ENCODE measurements at regions not wholly inside any gene's neighbourhood (a gene's known extent, or its start where the extent isn't known, plus 50 kb on each side); places are given as distances from the start of the nearest gene placed in this dataset.

- ATAC-seq (ENCODE audit: low read depth) = no peak
- Mint-ChIP-seq H3K4me3 (no peak overlapping the region), H3K4me1 (no peaks in the 10 kb centered on the region), H3K36me3 (no peaks in the 10 kb centered on the region), H3K27ac (no peak overlapping the region), H3K27me3 (no peaks in the 10 kb centered on the region), H3K9me3 (no peaks in the 10 kb centered on the region)
- no peak for DNase-seq
- POLR2A ChIA-PET = no interaction called here
These were observed 999.5 kb upstream of the PABPC4L start for GRCh38 chr4:135201081-135201480.

- POLR2A ChIA-PET = no interaction called here
- no peaks in the 10 kb centered on the region for H3K9me3 Mint-ChIP-seq
These were observed 996.1 kb upstream of the PABPC4L start for GRCh38 chr4:135197641-135198040.

DNA sequence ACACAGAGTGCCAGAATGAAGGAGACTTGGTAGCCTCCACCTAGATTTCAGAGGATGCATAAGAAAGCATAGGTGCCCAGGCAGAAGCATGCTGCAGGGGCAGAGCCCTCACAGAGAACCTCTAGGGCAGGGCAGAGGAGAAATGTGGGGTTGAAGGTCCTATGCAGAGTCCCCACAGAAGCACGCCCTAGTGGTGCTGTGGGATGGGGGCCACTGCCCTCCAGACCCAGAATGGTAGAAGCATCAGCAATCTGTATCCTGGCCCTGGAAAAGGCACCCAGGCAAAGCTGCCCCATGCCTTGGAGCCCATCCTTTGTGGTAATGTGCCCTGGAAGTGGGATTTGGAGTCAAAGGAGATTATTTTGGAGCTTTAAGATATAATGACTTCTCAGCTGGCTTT is 992.9 kb upstream of the PABPC4L start:
- H3K27ac Mint-ChIP-seq = no peak overlapping the region
- no peaks in the 10 kb centered on the region for H3K4me1 Mint-ChIP-seq
- POLR2A ChIA-PET = no interaction called here
- DNase-seq (no peak), ATAC-seq (ENCODE audit: low read depth) (no peak)
- no peak overlapping the region for H3K4me3 Mint-ChIP-seq
- H3K9me3 Mint-ChIP-seq = no peaks in the 10 kb centered on the region
- H3K36me3 Mint-ChIP-seq = no peaks in the 10 kb centered on the region
- no peaks in the 10 kb centered on the region for H3K27me3 Mint-ChIP-seq

More at GRCh38 chr4:135197641-135198040, 996.1 kb upstream of the PABPC4L start:
- H3K4me3 Mint-ChIP-seq = no peak overlapping the region
- H3K36me3 Mint-ChIP-seq = no peaks in the 10 kb centered on the region
- ATAC-seq (ENCODE audit: low read depth) = no peak
- DNase-seq = no peak
- H3K27ac Mint-ChIP-seq = no peak overlapping the region
- no peaks in the 10 kb centered on the region for H3K27me3 Mint-ChIP-seq
- H3K4me1 Mint-ChIP-seq = no peaks in the 10 kb centered on the region

GRCh38 chr4:135192751-135193535 is 991.4 kb upstream of the PABPC4L start:
- no peak for ATAC-seq (ENCODE audit: low read depth)
- no peak for DNase-seq
- no peak overlapping the region for H3K27ac Mint-ChIP-seq
- POLR2A ChIA-PET = no interaction called here
- H3K4me1 Mint-ChIP-seq = no peaks in the 10 kb centered on the region
- no peaks in the 10 kb centered on the region for H3K27me3 Mint-ChIP-seq
- no peak overlapping the region for H3K4me3 Mint-ChIP-seq
- no peaks in the 10 kb centered on the region for H3K36me3 Mint-ChIP-seq
- H3K9me3 Mint-ChIP-seq = peaks cover 1% of the 10 kb centered on the region

DNA sequence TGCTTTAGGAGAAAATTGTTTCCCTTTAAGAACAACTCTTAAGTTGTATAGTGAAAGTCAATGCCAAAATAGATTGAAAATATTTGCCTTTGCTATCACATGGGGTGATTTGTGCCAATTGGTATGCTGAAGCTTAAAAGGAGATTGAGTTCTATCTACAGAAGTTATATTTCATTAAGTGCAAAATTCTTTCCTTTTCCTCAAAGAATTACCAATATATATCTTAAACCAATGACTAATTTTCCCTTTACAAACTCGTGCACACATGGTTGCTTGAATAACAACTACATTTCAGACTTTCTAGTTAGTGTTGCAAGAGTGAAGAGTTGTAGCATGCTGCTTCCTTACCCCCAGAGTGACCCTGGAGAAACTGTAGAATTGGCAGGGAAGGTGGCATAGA is 990.0 kb upstream of the PABPC4L start:
- Mint-ChIP-seq H3K36me3 (no peaks in the 10 kb centered on the region), H3K4me1 (no peaks in the 10 kb centered on the region), H3K9me3 (peaks cover 1% of the 10 kb centered on the region), H3K27me3 (no peaks in the 10 kb centered on the region), H3K4me3 (no peak overlapping the region), H3K27ac (no peak overlapping the region)
- DNase-seq = no peak
- POLR2A ChIA-PET = no interaction called here
- no peak for ATAC-seq (ENCODE audit: low read depth)

DNA sequence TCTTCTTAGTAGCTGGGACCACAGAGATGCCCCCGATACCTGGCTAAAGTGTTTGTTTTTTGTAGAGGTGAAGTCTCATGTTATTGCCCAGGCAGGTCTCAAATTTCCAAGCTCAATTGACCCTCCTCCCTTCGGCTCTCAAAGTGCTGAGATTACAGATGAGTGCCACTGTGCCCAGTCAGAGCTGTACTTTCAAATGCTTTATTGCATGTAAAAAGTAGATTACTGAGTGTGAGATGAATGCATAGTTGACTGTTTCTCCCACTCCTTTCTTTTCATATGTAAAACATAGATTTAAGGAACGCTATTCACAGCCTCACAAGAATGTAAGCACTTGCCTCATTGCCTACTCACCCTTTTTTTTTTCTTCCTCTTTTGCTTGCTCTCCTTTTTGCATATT is 984.4 kb upstream of the PABPC4L start:
- Mint-ChIP-seq H3K4me3 (no peak overlapping the region), H3K9me3 (peaks cover 3% of the 10 kb centered on the region), H3K36me3 (no peaks in the 10 kb centered on the region)

GRCh38 chr4:135185256-135185655 is 983.7 kb upstream of the PABPC4L start:
- no peak for ATAC-seq (ENCODE audit: low read depth)
- Mint-ChIP-seq H3K9me3 (peaks cover 3% of the 10 kb centered on the region), H3K27ac (no peak overlapping the region), H3K4me1 (no peaks in the 10 kb centered on the region), H3K4me3 (no peak overlapping the region), H3K27me3 (no peaks in the 10 kb centered on the region), H3K36me3 (no peaks in the 10 kb centered on the region)
- POLR2A ChIA-PET = no interaction called here
- no peak for DNase-seq

More for the DNA sequence above, 984.4 kb upstream of the PABPC4L start:
- no peaks in the 10 kb centered on the region for H3K4me1 Mint-ChIP-seq
- no peak for DNase-seq
- ATAC-seq (ENCODE audit: low read depth) = no peak
- POLR2A ChIA-PET = no interaction called here
- H3K27me3 Mint-ChIP-seq = no peaks in the 10 kb centered on the region
- H3K27ac Mint-ChIP-seq = no peak overlapping the region

- Mint-ChIP-seq H3K36me3 (no peaks in the 10 kb centered on the region), H3K4me3 (no peak overlapping the region), H3K27ac (no peak overlapping the region), H3K4me1 (no peaks in the 10 kb centered on the region), H3K9me3 (peaks cover 3% of the 10 kb centered on the region), H3K27me3 (no peaks in the 10 kb centered on the region)
- ATAC-seq (ENCODE audit: low read depth) = no peak
- no peak for DNase-seq
- POLR2A ChIA-PET = no interaction called here
These were observed 983.1 kb upstream of the PABPC4L start for GRCh38 chr4:135184715-135185114.

- POLR2A ChIA-PET = no interaction called here
- no peak for DNase-seq
- H3K4me1 Mint-ChIP-seq = no peaks in the 10 kb centered on the region
- no peak overlapping the region for H3K27ac Mint-ChIP-seq
- no peaks in the 10 kb centered on the region for H3K27me3 Mint-ChIP-seq
- no peaks in the 10 kb centered on the region for H3K36me3 Mint-ChIP-seq
- H3K9me3 Mint-ChIP-seq = no peaks in the 10 kb centered on the region
- ATAC-seq (ENCODE audit: low read depth) = no peak
- no peak overlapping the region for H3K4me3 Mint-ChIP-seq
These were observed 975.7 kb upstream of the PABPC4L start for GRCh38 chr4:135177321-135177720.

DNA sequence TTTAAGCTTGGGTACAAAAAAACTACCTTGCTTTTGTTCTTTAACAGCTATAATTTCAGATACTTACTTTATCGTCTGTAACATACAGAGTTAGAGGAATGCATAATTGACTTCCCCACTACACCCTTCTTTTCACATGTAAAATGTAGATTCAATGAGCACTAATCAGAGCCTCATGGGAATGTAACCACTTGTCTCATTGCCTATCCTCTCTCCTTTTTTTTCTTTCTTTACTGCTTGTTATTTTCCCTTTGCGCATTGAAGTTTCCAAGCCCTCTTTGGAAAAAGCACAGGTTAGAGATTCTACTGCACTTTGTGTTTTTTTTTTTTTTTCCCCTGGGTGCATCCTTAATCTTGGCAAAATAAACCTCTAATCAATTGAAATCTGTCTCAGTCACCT is 965.1 kb upstream of the PABPC4L start:
- Mint-ChIP-seq H3K9me3 (no peaks in the 10 kb centered on the region), H3K27me3 (no peaks in the 10 kb centered on the region), H3K36me3 (no peaks in the 10 kb centered on the region), H3K27ac (no peak overlapping the region), H3K4me3 (no peak overlapping the region), H3K4me1 (no peaks in the 10 kb centered on the region)
- no peak for ATAC-seq (ENCODE audit: low read depth)
- DNase-seq = no peak
- POLR2A ChIA-PET = no interaction called here

- H3K27ac Mint-ChIP-seq = no peak overlapping the region
- H3K9me3 Mint-ChIP-seq = no peaks in the 10 kb centered on the region
- POLR2A ChIA-PET = no interaction called here
- no peaks in the 10 kb centered on the region for H3K4me1 Mint-ChIP-seq
- H3K27me3 Mint-ChIP-seq = no peaks in the 10 kb centered on the region
- H3K4me3 Mint-ChIP-seq = no peak overlapping the region
- DNase-seq (no peak), ATAC-seq (ENCODE audit: low read depth) (no peak)
- H3K36me3 Mint-ChIP-seq = no peaks in the 10 kb centered on the region
These were observed 963.0 kb upstream of the PABPC4L start for GRCh38 chr4:135164601-135165000.

DNA sequence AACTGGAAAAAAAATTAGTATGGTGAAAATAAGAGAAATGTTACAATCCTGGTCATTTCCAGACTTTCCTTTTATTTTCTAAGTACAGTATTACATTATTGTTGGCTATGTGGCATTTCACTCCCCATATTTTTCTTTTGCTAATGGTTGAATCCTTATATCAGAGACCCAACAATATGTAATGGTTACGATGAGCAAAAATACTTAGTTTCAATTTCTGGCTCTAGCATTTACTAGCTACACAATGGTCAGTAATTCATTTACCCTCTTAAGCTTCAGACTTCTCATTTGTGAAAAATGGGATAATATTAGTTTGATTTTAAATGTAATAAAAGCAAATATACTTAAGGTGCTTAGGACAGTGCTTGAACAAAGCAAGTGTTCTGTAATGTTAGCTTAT is 942.9 kb upstream of the PABPC4L start:
- no peak for ATAC-seq (ENCODE audit: low read depth)
- Mint-ChIP-seq H3K27ac (no peak overlapping the region), H3K27me3 (no peaks in the 10 kb centered on the region), H3K36me3 (no peaks in the 10 kb centered on the region), H3K4me1 (no peaks in the 10 kb centered on the region), H3K4me3 (no peak overlapping the region), H3K9me3 (peaks cover 1% of the 10 kb centered on the region)
- POLR2A ChIA-PET = no interaction called here
- no peak for DNase-seq

DNA sequence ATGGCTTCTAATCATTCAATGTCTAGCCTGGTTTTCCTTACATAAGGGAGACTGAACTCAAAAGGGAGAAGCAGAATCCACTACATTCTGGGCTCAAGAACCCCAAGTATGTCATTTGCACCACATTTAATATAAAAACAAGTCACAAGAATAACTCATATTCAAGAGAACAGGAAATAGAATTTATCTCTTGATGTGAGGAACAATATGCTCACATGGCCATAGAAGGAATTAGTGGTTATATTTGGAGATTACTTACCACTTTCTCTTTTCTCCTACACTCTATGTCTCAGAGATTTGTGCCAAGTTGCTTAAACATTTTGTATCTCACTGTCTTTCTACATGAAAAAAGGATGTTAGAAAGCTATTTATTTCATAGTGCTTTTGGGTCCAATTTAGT is 922.6 kb upstream of the PABPC4L start:
- H3K27ac Mint-ChIP-seq = no peak overlapping the region
- DNase-seq (no peak), ATAC-seq (ENCODE audit: low read depth) (no peak)
- H3K9me3 Mint-ChIP-seq = no peaks in the 10 kb centered on the region
- H3K4me3 Mint-ChIP-seq = no peak overlapping the region
- H3K36me3 Mint-ChIP-seq = no peaks in the 10 kb centered on the region
- H3K27me3 Mint-ChIP-seq = no peaks in the 10 kb centered on the region
- no peaks in the 10 kb centered on the region for H3K4me1 Mint-ChIP-seq
- POLR2A ChIA-PET = no interaction called here

- no peaks in the 10 kb centered on the region for H3K4me1 Mint-ChIP-seq
- POLR2A ChIA-PET = no interaction called here
- ATAC-seq (ENCODE audit: low read depth) = no peak
These were observed 922.0 kb upstream of the PABPC4L start for GRCh38 chr4:135123632-135124031.

DNA sequence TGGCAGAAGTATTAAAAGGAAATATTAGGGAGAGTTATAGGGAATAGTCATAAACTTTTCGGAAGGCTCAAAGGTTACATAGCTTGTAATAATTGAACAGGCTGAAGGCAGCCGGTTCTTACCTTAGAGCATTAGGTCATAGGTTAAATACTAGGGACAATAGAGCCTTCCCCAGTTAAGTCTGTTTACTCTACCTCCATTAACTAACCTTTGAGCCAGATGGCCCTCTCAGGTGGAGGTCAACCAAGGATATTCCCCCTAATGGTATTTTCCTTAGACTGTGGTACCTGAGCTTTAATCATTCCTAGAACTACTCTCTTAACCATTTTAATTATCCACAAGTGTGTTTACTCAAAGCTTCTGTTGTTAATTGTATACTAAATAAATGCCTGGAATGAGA is 920.9 kb upstream of the PABPC4L start:
- Mint-ChIP-seq H3K36me3 (no peaks in the 10 kb centered on the region), H3K27ac (no peak overlapping the region), H3K4me3 (no peak overlapping the region), H3K4me1 (no peaks in the 10 kb centered on the region), H3K9me3 (no peaks in the 10 kb centered on the region), H3K27me3 (no peaks in the 10 kb centered on the region)
- DNase-seq (no peak), ATAC-seq (ENCODE audit: low read depth) (no peak)
- POLR2A ChIA-PET = no interaction called here

More at GRCh38 chr4:135123632-135124031, 922.0 kb upstream of the PABPC4L start:
- Mint-ChIP-seq H3K9me3 (no peaks in the 10 kb centered on the region), H3K4me3 (no peak overlapping the region), H3K36me3 (no peaks in the 10 kb centered on the region), H3K27me3 (no peaks in the 10 kb centered on the region), H3K27ac (no peak overlapping the region)
- DNase-seq = no peak

Data from activated naive CD8-positive, alpha-beta T cell treated with anti-CD3 and anti-CD28 coated beads, Interleukin-2, amount 10 ng/mL, durations not matched to agents 7 days and 5 days (primary cell).